Endothelial cell (in vitro differentiated cells): ENCODE measurements at regions not wholly inside any gene's neighbourhood (a gene's known extent, or its start where the extent isn't known, plus 50 kb on each side); places are given as distances from the start of the nearest gene placed in this dataset.

ENCODE experiments used
- DNase-seq: peaks from one replicate; pipeline ENCODE4 v3.0.0; 2021; ENCODE audit warnings: low spot score
- H3K27ac Mint-ChIP-seq: one replicate; pipeline ENCODE4 v1.8.0; 2021; ENCODE audit warnings: mixed read lengths, inconsistent platforms; ENCODE audit not compliant: unreplicated experiment
- H3K27me3 Mint-ChIP-seq: one replicate; pipeline ENCODE4 v1.8.0; 2021; ENCODE audit warnings: mild to moderate bottlenecking, moderate library complexity, mixed read lengths, inconsistent platforms; ENCODE audit not compliant: unreplicated experiment
- H3K36me3 Mint-ChIP-seq: one replicate; pipeline ENCODE4 v1.8.0; 2021; ENCODE audit warnings: mild to moderate bottlenecking, low read depth, mixed read lengths, inconsistent platforms; ENCODE audit not compliant: unreplicated experiment
- H3K4me1 Mint-ChIP-seq: one replicate; pipeline ENCODE4 v1.8.0; 2021; ENCODE audit warnings: mild to moderate bottlenecking, mixed read lengths, inconsistent platforms; ENCODE audit not compliant: unreplicated experiment
- H3K4me3 Mint-ChIP-seq: one replicate; pipeline ENCODE4 v1.8.0; 2021; ENCODE audit warnings: mild to moderate bottlenecking, mixed read lengths, inconsistent platforms; ENCODE audit not compliant: unreplicated experiment
- H3K9me3 Mint-ChIP-seq: one replicate; pipeline ENCODE4 v1.8.0; 2021; ENCODE audit warnings: mixed read lengths, inconsistent platforms; ENCODE audit not compliant: unreplicated experiment
- CTCF ChIP-seq: fragments of 200-600 bp; sonication (generic); IDR thresholded peaks from one replicate; pipeline ENCODE4 v1.5.0; 2021; ENCODE audit warnings: antibody characterized with exemption; ENCODE audit not compliant: unreplicated experiment

GRCh38 chr14:43914041-43914693 lies 592.9 kb downstream of the FSCB start:
- H3K4me3 Mint-ChIP-seq: no peak overlapping the region
- no peaks in the 10 kb centered on the region for H3K9me3 Mint-ChIP-seq
- no peak overlapping the region for H3K27ac Mint-ChIP-seq
- DNase-seq: no peak
- no peaks in the 10 kb centered on the region for H3K36me3 Mint-ChIP-seq
- peaks cover 3% of the 10 kb centered on the region for H3K27me3 Mint-ChIP-seq
- no peaks in the 10 kb centered on the region for H3K4me1 Mint-ChIP-seq
- TF ChIP-seq CTCF: no peak

GRCh38 chr14:43903209-43903608 lies 603.9 kb downstream of the FSCB start:
- Mint-ChIP-seq H3K4me3 (no peak overlapping the region), H3K36me3 (no peaks in the 10 kb centered on the region), H3K4me1 (peaks cover 4% of the 10 kb centered on the region), H3K9me3 (no peaks in the 10 kb centered on the region), H3K27ac (no peak overlapping the region), H3K27me3 (no peaks in the 10 kb centered on the region)
- DNase-seq: no peak
- TF ChIP-seq CTCF: no peak

GRCh38 chr14:43901911-43902673 lies 605.0 kb downstream of the FSCB start:
- no peak for DNase-seq
- Mint-ChIP-seq H3K27ac (no peak overlapping the region), H3K36me3 (no peaks in the 10 kb centered on the region), H3K27me3 (no peaks in the 10 kb centered on the region), H3K4me3 (no peak overlapping the region), H3K9me3 (no peaks in the 10 kb centered on the region), H3K4me1 (peaks cover 4% of the 10 kb centered on the region)
- TF ChIP-seq CTCF: no peak

DNA sequence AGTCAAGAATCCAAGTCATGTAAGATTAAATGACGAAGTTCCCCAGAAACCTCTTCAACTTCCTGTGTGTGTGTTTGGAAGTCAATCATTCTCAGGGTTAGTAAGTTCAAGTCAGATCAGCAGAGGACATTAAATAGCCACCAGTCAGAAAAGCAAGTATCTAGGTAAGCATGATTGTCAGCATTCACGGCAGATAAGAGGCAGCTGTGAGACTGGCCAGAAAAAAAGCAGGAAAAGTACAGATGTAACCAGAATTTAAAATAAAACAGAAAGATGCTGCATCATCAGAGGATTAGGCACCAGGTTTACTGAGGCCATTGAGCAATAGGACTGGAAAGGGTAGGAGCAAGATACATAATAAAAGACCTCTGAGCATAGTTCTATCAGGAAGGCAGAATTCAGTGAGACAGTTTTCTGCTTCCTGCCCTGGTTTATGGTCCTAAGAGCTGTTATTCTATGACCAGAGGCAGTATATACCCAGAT lies 606.9 kb downstream of the FSCB start:
- DNase-seq: no peak
- peaks cover 4% of the 10 kb centered on the region for H3K4me1 Mint-ChIP-seq
- H3K36me3 Mint-ChIP-seq: no peaks in the 10 kb centered on the region
- TF ChIP-seq CTCF: no peak
- no peaks in the 10 kb centered on the region for H3K27me3 Mint-ChIP-seq
- H3K27ac Mint-ChIP-seq: no peak overlapping the region
- no peaks in the 10 kb centered on the region for H3K9me3 Mint-ChIP-seq
- no peak overlapping the region for H3K4me3 Mint-ChIP-seq

DNA sequence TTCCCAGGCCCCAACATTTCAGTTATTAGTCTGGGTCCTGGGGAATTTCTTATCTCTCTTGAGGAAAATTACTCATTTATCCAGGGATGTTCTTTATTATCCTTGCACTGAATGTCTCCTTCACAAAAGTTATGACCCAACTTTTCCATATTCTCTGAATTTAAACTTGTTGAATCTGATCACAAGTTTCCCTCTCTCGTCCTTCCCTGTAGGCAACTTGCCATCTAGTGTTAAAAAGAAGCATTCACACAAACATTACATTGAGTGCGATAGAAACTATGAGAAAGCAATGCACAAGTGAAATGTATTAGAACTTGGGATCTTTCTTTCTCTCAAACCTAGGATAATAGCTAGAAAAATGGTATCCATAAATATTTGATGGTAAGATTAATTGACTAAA lies 608.4 kb downstream of the FSCB start:
- H3K9me3 Mint-ChIP-seq: no peaks in the 10 kb centered on the region
- H3K36me3 Mint-ChIP-seq: no peaks in the 10 kb centered on the region
- peaks cover 4% of the 10 kb centered on the region for H3K4me1 Mint-ChIP-seq
- no peak overlapping the region for H3K27ac Mint-ChIP-seq
- no peak overlapping the region for H3K4me3 Mint-ChIP-seq
- H3K27me3 Mint-ChIP-seq: no peaks in the 10 kb centered on the region
- no peak for TF ChIP-seq CTCF
- no peak for DNase-seq
